HAP-1 (cell line): ENCODE measurements at regions not wholly inside any gene's neighbourhood (a gene's known extent, or its start where the extent isn't known, plus 50 kb on each side); places are given as distances from the start of the nearest gene placed in this dataset.
"Not testable (repeated sequence)": the region's sequence is repeated elsewhere in the genome, so short reads cannot be mapped to it uniquely, and the experiment has no call there.

ENCODE experiments used
- DNase-seq, 2 experiments: peaks; one replicate each; pipeline ENCODE4 v3.0.0-alpha.2; 2016 to 2020; ENCODE audit warnings: low spot score in 2 of 2
- H3K27me3 ChIP-seq: fragments of 250-450 bp; sonication (Bioruptor Pico); 2 replicates; pipeline ENCODE4 v1.5.1; 2020; ENCODE audit warnings: low read depth, mild to moderate bottlenecking, moderate library complexity
- H3K36me3 ChIP-seq: fragments of 250-450 bp; sonication (Bioruptor Pico); replicated peaks from 2 replicates; pipeline ENCODE4 v1.5.1; 2020; ENCODE audit warnings: mild to moderate bottlenecking
- H3K4me1 ChIP-seq: fragments of 250-450 bp; sonication (Bioruptor Pico); 2 replicates; pipeline ENCODE4 v1.5.1; 2020; ENCODE audit warnings: mild to moderate bottlenecking
- H3K4me3 ChIP-seq: fragments of 250-450 bp; sonication (Bioruptor Pico); 2 replicates; pipeline ENCODE4 v1.5.1; 2020; ENCODE audit warnings: mild to moderate bottlenecking, moderate library complexity
- H3K9me3 ChIP-seq: fragments of 250-450 bp; sonication (Bioruptor Pico); 2 replicates; pipeline ENCODE4 v1.5.1; 2020; ENCODE audit warnings: mild to moderate bottlenecking, moderate library complexity
- in situ Hi-C: fragments of 300-500 bp; cut with MboI; formaldehyde crosslinking; loops from 3 replicates; pipeline ENCODE4 v1.14.3; 2020; ENCODE audit warnings: low sequenced_read_pairs, inconsistent platforms, mixed read lengths

GRCh38 chr11:50298182-50298988, 265.7 kb downstream of the OR4C45 start:
- Histone ChIP-seq H3K27me3 (no peaks in the 10 kb centered on the region), H3K4me3 (no peak overlapping the region), H3K36me3 (no peaks in the 10 kb centered on the region), H3K9me3 (no peaks in the 10 kb centered on the region), H3K4me1 (no peaks in the 10 kb centered on the region)
- in situ Hi-C loops = no loop called here
- DNase-seq = no peak

- in situ Hi-C loops, H3K9me3 ChIP-seq, H3K4me3 ChIP-seq, H3K27me3 ChIP-seq, DNase-seq, H3K36me3 ChIP-seq, H3K4me1 ChIP-seq: not testable (repeated sequence)
Observed at GRCh38 chr11:50330723-50331122, 298.0 kb downstream of the OR4C45 start.

- in situ Hi-C loops = no loop called here
- Histone ChIP-seq H3K4me3 (no peak overlapping the region), H3K36me3 (no peaks in the 10 kb centered on the region), H3K4me1 (no peaks in the 10 kb centered on the region), H3K9me3 (no peaks in the 10 kb centered on the region), H3K27me3 (no peaks in the 10 kb centered on the region)
- no peak for DNase-seq
Observed at GRCh38 chr11:50333861-50334260, 301.2 kb downstream of the OR4C45 start.

GRCh38 chr11:50337432-50337831, 304.8 kb downstream of the OR4C45 start:
- H3K4me1 ChIP-seq, H3K27me3 ChIP-seq, H3K36me3 ChIP-seq, in situ Hi-C loops, H3K9me3 ChIP-seq, DNase-seq, H3K4me3 ChIP-seq: not testable (repeated sequence)

GRCh38 chr11:50348018-50348417, 315.3 kb downstream of the OR4C45 start:
- H3K27me3 ChIP-seq, DNase-seq, H3K9me3 ChIP-seq, H3K4me1 ChIP-seq, H3K4me3 ChIP-seq, H3K36me3 ChIP-seq, in situ Hi-C loops: not testable (repeated sequence)

GRCh38 chr11:50379484-50379883, 346.8 kb downstream of the OR4C45 start:
- Histone ChIP-seq H3K4me1 (no peaks in the 10 kb centered on the region), H3K4me3 (no peak overlapping the region), H3K27me3 (no peaks in the 10 kb centered on the region), H3K9me3 (no peaks in the 10 kb centered on the region; the same call in 1 of the 2 replicates), H3K36me3 (no peaks in the 10 kb centered on the region)
- no peak for DNase-seq
- in situ Hi-C loops = no loop called here

GRCh38 chr11:50394017-50394416, 361.3 kb downstream of the OR4C45 start:
- Histone ChIP-seq H3K9me3 (peaks cover 7% of the 10 kb centered on the region), H3K27me3 (no peaks in the 10 kb centered on the region), H3K4me1 (no peaks in the 10 kb centered on the region), H3K4me3 (no peak overlapping the region), H3K36me3 (no peaks in the 10 kb centered on the region)
- in situ Hi-C loops = no loop called here
- DNase-seq = no peak

GRCh38 chr11:50412832-50413231, 380.2 kb downstream of the OR4C45 start:
- Histone ChIP-seq H3K9me3 (peaks cover 2% of the 10 kb centered on the region), H3K4me1 (no peaks in the 10 kb centered on the region), H3K36me3 (no peaks in the 10 kb centered on the region), H3K4me3 (no peak overlapping the region), H3K27me3 (no peaks in the 10 kb centered on the region)
- in situ Hi-C loops = no loop called here
- no peak for DNase-seq

- in situ Hi-C loops = no loop called here
- no peaks in the 10 kb centered on the region; the same call in 1 of the 2 replicates for H3K9me3 ChIP-seq
- no peak for DNase-seq
- no peaks in the 10 kb centered on the region for H3K4me1 ChIP-seq
- no peaks in the 10 kb centered on the region for H3K27me3 ChIP-seq
- no peaks in the 10 kb centered on the region for H3K36me3 ChIP-seq
- H3K4me3 ChIP-seq = no peak overlapping the region
Observed at GRCh38 chr11:50423208-50423607, 390.5 kb downstream of the OR4C45 start.
